HCT116 (cell line): ENCODE measurements at regions not wholly inside any gene's neighbourhood (a gene's known extent, or its start where the extent isn't known, plus 50 kb on each side); places are given as distances from the start of the nearest gene placed in this dataset.

Experiments used
- ATF3 ChIP-seq: IDR thresholded peaks from 2 replicates; pipeline ENCODE4 v1.6.1; 2012
- EGR1 ChIP-seq: IDR thresholded peaks from 2 replicates; pipeline ENCODE4 v1.6.1; 2012; ENCODE audit warnings: low read depth
- EZH2 ChIP-seq: fragments of 200-600 bp; sonication (generic); IDR thresholded peaks from 2 replicates; pipeline ENCODE4 v1.6.1; 2017; ENCODE audit warnings: antibody characterized with exemption, mixed run types
- FOSL1 ChIP-seq: IDR thresholded peaks from 2 replicates; pipeline ENCODE4 v1.6.1; 2012; ENCODE audit warnings: low read depth
- JUND ChIP-seq: IDR thresholded peaks from 2 replicates; pipeline ENCODE4 v1.6.1; 2012
- POLR2A ChIP-seq: IDR thresholded peaks from 2 replicates; pipeline ENCODE4 v1.7.0; 2011; ENCODE audit warnings: borderline replicate concordance; ENCODE audit not compliant: insufficient read depth, insufficient read length; ENCODE audit errors: extremely low read depth
- POLR2AphosphoS5 ChIP-seq: IDR thresholded peaks from 2 replicates; pipeline ENCODE4 v1.6.1; 2011; ENCODE audit warnings: mild to moderate bottlenecking, low read depth, low read length, moderate library complexity
- RAD21 ChIP-seq: IDR thresholded peaks from 2 replicates; pipeline ENCODE4 v1.6.1; 2012; ENCODE audit warnings: low read depth, mild to moderate bottlenecking
- SIN3A ChIP-seq: IDR thresholded peaks from 2 replicates; pipeline ENCODE4 v1.6.1; 2012; ENCODE audit warnings: low read depth
- YY1 ChIP-seq: IDR thresholded peaks from 2 replicates; pipeline ENCODE4 v1.6.1; 2011; ENCODE audit warnings: low read length, low read depth, moderate library complexity, mild to moderate bottlenecking; ENCODE audit not compliant: insufficient replicate concordance; ENCODE audit errors: extremely low read depth
- ZFX ChIP-seq: fragments of 450-650 bp; IDR thresholded peaks from 2 replicates; pipeline ENCODE4 v1.6.1; 2017
- TF ChIP-seq, protein P1 (sequence below), 3 experiments: fragments of 200-600 bp in 1 of 3; sonication (generic) in 1 of 3; IDR thresholded peaks in 2 of 3; conservative IDR thresholded peaks in 1 of 3; 2 replicates each; pipeline ENCODE4 v1.5.1; 2012 to 2017; ENCODE audit warnings: low read depth in 2 of 3, low read length in 2 of 3, antibody characterized with exemption in 1 of 3, borderline replicate concordance in 1 of 3, control low read depth in 1 of 3, mild to moderate bottlenecking in 1 of 3, mixed read lengths in 1 of 3, mixed run types in 1 of 3, moderate library complexity in 1 of 3; ENCODE audit not compliant: insufficient read depth in 1 of 3
- TF ChIP-seq, protein P2 (sequence below): IDR thresholded peaks from 2 replicates; pipeline ENCODE4 v1.6.1; 2012

GRCh38 chr2:198287706-198288105 lies 483.3 kb downstream of the PLCL1 start:
- TF ChIP-seq, protein P1, sequence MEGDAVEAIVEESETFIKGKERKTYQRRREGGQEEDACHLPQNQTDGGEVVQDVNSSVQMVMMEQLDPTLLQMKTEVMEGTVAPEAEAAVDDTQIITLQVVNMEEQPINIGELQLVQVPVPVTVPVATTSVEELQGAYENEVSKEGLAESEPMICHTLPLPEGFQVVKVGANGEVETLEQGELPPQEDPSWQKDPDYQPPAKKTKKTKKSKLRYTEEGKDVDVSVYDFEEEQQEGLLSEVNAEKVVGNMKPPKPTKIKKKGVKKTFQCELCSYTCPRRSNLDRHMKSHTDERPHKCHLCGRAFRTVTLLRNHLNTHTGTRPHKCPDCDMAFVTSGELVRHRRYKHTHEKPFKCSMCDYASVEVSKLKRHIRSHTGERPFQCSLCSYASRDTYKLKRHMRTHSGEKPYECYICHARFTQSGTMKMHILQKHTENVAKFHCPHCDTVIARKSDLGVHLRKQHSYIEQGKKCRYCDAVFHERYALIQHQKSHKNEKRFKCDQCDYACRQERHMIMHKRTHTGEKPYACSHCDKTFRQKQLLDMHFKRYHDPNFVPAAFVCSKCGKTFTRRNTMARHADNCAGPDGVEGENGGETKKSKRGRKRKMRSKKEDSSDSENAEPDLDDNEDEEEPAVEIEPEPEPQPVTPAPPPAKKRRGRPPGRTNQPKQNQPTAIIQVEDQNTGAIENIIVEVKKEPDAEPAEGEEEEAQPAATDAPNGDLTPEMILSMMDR (IDR thresholded peaks at IDR 0.05 in 2 of 3, conservative IDR thresholded peaks at IDR 0.05 in 1 of 3; ENCODE audit: borderline replicate concordance in 1 of 3, insufficient read depth in 1 of 3, low read depth in 2 of 3, low read length in 2 of 3) = no peak
- TF ChIP-seq SIN3A = no peak
- TF ChIP-seq ZFX = no peak
- TF ChIP-seq JUND = no peak
- no peak for TF ChIP-seq POLR2AphosphoS5
- TF ChIP-seq EZH2 = no peak
- no peak for TF ChIP-seq ATF3
- no peak for TF ChIP-seq FOSL1
- no peak for TF ChIP-seq POLR2A
- TF ChIP-seq, protein P2, sequence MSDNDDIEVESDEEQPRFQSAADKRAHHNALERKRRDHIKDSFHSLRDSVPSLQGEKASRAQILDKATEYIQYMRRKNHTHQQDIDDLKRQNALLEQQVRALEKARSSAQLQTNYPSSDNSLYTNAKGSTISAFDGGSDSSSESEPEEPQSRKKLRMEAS = no peak
- no peak for TF ChIP-seq RAD21
- no peak for TF ChIP-seq YY1
- TF ChIP-seq EGR1 = no peak
